GM18519 (cell line): ENCODE measurements at regions not wholly inside any gene's neighbourhood (a gene's known extent, or its start where the extent isn't known, plus 50 kb on each side); places are given as distances from the start of the nearest gene placed in this dataset.
A peak's percentile ranks its signal among the peaks of the same experiment; 100 is the strongest.

Source experiments
- ATAC-seq: cut with Tn5 transposase; IDR thresholded peaks from one replicate; pipeline ENCODE4 v1.9.1; 2021; ENCODE audit warnings: mild to moderate bottlenecking, moderate library complexity; ENCODE audit not compliant: unreplicated experiment, low FRiP score

DNA sequence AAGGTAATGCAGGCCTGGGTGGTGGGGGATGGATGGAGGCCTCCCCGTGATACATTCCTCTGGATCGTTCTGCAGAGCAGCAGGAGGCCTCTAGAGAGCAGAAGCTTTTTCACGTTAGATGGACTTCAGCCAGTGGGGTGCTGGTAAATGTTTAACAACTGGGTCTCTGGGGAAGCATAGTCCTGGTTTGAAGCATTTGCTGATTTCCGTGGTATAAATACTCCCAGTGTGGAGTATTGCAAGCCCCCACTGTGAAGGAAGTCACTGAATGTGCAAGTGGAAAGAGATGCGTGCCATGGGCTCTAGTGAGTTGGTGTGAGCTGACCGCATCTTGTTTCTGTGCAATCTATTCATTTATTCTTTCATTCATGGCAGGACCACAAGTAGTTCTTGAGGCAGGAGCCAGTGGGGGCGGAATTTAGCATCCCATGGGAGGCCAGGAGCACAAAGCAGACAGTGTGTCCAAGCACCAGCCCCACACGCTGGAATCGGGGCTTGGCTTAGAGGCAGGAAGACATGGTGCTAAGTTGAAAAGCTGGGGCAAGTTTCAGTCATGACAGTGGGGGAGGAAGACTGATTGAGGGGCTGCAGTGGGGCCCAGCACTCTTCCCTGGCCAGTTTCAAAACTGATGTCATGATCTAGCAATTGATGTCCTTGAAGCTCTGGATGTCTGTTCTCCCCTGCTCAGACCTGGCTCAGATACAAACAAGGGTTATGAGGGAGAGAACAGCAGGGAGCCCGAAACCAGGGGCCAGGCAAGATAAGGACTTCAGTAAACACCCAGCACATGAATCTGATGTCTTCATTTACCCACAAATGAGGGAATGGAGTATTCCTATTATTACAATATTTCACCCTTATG lies 280.9 kb upstream of the LYZL1 start:
- no peak for ATAC-seq

DNA sequence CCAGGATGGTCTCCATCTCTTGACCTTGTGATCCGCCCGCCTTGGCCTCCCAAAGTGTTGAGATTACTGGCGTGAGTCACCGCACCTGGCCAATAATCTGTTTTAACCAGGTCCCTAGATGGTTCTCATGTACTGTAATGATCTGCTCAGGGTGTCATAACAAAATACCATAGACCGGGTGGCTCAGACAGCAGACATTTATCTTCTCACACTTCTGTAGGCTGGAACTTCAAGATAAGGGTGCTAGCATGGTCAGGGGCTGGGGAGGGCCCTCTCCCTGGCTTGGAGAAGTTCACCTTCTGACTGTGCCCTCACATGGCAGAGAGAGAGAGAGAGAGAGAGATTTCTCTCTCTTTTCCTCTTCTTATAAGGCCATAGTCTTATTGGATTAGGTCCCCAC lies 279.4 kb upstream of the LYZL1 start:
- ATAC-seq: no peak

DNA sequence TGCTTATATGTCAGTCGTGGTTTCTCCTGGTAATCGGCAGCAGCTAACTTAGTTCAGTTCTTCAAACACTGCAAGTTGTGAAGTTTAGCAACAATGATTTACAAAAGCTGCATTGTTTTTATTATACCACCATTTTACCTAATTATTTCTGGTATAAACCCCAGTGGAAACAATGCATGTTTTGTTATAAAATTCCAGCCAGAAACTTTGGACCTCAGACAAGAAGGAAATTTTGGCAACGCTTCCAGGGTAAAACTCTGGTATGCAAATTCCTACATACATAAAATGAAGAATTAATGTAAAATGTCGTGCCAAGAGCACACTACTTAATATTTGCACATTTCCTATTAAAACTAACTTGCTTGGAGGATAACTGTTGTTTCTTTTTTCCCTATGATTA lies 277.4 kb upstream of the LYZL1 start:
- no peak for ATAC-seq

DNA sequence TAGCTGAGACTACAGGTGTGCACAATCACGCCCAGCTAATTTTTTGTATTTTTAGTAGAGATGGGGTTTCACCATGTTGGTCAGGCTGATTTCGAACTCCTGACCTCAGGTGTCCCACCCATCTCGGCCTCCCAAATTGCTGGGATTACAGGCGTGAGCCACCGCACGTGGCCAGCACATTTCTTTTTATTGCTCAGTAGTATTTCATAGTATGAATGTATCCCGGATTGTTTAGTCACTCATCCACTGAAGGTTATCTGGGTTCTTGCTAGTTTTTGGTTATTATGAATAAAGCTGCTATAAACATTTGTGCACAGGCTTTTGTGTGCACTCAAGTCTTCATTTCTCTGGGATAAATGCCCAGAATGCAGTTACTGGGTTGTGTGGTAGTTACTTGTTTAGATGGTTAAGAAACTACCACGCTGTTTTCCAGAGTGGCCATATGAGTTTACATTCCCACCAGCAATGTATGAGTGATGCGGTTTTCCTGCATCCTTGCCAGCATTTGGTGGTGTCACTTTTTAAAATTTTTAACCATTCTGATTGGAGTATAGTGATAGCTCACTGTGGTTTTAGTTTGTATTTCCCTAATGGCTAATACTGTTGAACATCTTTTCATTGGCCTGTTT lies 275.8 kb upstream of the LYZL1 start:
- ATAC-seq: no peak

DNA sequence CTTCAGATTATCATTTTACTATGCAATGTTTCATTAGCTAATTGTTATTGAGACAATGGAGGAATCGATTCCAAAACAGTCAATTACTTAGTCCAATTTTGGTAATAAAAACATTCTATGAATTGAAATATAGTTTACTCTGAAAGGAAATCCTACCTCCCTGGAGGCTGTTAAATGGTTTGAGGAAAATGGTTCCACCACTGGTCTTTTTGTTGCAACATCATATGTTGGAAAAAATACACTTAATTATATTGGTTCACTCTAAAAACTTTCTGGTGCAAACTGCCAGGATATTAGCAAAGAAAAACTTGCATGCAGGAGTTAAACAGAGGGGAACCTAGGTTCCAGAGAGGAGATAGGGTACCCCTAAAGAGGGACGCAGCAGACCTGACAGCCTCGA lies 267.3 kb upstream of the LYZL1 start:
- ATAC-seq: no peak

DNA sequence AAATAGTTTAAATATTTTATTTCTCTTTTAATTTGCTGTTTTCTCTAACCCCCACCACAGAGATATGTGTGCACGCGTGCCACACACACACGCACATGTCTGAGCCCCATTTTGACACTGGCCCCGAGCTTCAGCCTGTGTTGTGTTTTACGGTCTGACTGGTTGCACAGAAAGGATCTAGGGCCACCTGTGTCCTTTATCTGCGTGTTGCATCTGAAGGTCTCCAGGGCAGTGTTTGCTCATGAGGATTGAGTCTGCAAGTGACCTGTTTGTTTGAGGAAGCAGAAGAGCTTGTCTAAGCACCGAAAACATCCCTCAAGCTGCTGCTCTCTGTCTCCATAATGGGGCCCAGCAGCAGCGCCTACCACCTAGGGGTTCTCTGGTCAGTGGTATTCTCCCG lies 266.4 kb upstream of the LYZL1 start:
- ATAC-seq: no peak

DNA sequence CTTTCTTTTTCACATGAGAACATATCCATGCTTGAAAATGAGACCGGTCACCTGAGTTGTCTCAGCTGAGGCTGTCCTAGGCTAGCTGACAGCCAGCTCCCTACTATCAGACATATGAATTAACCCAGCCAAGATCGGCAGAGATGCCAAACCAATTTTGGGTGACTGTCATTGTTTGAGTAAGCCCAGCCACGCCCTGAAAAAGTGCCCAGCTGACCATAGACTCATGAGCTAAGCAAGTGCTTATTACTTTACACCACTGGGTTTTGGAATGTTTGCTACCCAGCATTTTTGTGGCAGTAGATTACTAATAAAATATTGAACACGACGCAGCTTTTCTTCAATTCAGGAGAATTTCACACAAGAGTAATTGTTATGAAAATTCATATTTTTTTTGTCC lies 265.2 kb upstream of the LYZL1 start:
- no peak for ATAC-seq

DNA sequence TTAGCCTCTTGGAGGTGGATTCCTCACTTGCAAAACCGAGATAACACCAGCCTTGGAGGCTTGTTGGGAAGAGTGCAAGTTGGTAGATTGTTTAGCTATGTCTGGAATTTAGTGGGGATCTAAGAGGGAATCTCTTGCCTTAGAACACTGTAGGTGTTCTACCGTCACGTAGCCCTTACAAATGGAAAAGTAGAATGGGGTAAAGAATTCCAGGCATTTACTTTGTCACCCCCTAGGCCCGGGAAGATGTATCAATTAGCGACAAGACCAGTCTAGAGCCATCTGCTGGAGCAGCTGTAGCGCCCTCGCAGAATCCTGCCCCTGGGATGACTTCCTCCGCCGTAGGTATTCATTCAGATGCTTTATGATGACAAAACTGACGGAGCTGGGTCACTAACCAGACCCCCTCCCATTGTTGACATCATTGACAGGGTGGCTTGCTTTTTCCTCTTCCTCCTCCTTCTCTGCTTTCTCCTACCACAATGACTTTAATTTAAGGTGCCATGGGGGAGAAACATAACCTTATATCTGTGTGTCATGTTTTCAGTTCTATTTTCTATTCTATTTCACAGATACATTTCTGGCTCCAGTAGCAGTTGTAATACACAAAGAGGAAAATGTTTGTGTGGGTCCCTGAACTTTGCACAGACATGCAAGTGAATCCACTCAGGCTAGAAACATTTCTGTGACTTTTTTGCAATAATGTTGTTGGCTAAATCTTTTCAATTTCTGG lies 262.6 kb upstream of the LYZL1 start:
- no peak for ATAC-seq

DNA sequence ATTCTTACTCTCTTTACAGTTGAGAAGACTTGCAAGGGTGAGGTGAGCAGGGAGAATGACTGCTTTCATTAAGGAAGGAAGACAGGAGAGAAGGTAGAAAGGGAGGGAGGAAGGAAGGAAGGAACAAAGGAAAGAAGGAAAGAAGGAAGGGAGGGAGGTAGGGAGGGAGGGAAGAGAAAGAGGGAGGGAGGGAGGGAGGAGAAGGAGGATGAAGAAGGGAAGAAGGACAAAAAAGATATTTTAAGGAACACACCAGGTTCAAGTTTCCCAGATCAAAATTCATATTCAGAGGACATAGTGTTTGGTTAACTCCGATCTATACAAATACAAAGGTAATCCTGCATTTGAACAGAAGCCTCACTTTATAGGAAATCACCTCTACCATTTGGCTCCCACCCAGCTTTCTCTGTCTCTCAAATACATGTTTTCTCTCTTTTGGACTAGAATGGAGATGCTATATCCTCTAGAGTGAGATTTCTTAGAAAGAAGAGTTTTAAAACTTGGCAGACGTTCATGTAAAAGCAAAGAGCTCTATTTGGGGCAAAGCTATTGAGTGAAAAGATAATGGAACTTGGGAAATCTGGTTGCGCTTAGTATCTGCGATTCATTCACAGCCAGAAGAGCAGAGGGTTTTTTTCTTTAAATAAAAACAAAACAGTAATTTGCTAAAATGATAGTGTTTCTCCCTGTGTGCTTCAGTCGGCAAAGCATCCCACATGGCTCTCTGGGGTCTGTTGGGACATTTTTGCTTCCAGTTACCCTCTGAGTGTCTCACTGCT lies 261.9 kb upstream of the LYZL1 start:
- ATAC-seq: no peak

DNA sequence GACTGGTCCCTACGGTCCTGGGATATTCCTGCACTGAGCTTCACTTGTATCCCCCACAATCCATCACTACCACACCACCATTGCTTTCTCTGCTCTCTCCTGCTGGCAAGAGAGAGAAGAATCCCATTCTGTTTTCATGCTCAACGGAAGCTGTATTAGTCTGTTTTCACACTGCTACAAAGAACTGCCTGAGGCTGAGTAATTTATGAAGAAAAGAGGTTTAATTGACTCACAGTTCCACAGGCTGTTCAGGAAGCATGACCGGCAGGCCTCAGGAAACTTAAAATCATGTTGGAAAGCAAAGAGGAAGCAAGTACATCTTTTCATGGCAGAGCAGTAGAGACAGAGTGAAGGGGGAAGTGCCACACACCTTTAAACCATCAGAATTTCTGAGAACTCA lies 260.4 kb upstream of the LYZL1 start:
- no peak for ATAC-seq

DNA sequence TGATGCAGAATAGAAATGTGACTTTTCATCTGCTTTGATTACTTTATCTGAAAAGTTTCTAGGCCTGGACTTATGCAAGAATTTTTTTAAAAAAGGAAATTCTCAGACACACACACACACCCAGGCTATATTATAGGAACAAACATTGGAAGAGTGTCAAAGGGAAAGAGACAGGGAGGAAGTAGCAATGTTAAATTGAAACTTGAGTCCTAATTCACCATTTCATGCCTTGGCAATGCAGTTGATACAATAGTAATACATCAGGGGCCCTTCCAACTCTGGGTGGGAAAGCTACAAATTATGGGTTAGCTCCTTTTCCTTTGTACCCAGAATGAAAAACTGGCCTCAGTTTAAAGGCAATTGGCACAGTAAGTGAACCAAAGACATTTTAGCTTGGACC lies 258.0 kb upstream of the LYZL1 start:
- no peak for ATAC-seq

DNA sequence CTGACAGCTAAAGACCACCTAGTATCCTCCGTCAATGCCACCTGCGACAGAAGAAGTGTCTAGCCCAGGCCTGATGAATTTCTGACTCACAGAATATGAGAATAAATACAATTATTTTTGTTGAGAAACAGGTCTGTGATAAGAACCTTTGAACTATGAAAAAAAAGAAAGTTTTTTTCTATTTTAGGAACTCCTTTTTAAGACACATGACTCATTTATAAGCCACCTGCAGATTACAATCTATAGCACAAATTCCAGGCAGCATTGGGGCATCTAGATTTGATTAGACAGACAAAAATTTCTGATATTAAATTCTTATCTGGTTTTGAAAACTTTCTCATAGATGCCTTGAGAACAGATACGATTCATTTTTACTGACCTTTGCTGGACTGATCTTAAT lies 256.7 kb upstream of the LYZL1 start:
- ATAC-seq: no peak

DNA sequence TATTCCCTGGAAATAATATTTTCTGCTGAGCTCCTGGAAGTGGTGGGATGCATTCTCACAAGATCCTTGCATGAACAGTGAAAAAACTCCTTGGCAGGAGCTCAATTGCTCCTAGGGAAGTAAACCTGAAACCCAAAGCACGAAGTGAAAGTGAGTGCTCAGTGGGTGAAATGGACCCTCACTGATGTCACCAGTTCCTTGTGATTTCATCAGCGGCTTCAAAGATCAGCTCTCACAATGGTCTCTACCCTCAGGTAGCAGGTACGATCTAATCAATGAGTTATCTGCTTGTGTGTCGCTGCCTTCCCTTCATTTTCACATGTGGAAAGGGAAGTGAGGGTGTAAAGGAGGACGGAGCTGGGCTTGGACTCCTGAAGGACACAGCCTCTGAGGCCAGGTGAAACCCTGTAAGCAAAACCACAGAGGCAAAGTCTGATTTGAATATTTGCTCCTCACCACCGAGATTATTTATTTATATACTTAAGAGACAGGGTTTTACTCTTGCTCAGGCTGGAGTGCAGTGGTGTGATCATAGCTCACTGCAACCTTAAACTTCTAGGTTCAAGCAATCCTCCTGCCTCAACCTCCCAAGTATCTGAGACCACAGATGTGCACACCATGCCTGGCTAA lies 255.4 kb upstream of the LYZL1 start:
- peak; percentile 74 for ATAC-seq

DNA sequence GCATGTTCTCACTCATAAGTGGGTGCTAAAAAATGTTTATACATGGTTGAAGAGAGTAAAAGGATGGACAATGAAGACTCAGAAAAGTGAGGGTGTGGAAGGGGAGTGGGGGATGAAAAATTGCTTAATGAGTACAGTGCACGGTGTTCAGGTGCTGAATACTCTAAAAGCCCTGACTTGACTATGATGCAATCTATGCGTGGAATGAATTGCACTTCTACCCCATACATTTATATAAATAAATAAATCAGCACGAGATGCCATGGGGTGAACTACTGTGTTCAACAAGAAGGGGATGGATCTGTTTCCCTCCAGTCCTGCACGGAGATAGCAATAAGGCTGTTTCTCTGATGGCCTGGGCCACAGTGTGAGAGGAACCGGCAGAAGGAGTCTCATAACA lies 254.3 kb upstream of the LYZL1 start:
- ATAC-seq: no peak

DNA sequence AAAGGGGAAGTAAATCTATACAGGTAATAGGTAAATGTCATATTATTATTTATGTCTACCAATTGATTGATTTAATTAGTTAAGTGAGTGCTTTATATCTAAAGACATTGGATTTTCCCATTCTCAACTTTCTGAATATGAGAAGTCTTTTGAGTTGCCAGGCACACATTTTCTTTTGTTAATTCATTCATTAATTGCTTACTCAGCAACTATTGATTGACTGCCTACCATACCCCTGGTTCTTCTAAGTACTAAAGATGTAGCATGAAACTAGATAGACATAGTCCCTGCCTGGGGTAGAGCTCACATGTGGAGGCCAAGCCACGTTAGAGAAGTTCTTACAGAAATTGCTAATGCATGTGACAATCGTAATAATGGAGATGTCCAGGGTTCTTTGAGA lies 253.1 kb upstream of the LYZL1 start:
- ATAC-seq: no peak

DNA sequence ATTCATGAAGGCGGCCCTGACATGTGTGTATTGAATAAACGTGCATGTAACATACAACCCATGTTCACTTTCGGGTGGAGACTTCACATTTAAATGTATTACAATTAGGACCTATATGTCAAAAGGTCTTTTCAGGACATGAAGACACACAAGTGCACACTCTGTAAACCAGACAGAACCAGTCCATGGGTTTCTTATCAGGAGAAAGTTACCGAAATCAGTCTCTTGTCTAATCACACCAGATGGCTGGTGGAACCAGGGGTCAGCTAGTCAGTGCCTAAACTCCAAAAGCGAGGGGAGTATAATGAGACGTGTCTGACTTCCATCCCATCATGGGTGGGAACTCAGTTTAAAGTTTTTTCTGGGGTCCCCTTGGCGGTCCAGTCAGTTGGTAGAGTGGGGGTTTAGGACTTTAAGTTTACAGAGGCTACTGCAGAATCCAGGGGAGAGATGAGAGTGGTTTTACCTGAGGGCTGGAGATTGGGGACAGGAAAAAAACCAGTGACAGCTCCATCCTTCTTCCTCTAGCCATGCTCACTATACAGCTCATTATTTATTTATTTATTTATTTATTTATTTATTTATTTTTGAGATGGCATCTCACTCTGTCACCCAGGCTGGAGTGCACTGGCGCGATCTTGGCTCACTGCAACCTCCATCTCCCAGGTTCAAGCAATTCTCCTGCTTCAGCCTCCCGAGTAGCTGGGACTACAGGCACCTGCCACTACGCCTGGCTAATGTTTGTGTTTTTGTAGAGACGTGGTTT lies 251.3 kb upstream of the LYZL1 start:
- ATAC-seq: no peak

DNA sequence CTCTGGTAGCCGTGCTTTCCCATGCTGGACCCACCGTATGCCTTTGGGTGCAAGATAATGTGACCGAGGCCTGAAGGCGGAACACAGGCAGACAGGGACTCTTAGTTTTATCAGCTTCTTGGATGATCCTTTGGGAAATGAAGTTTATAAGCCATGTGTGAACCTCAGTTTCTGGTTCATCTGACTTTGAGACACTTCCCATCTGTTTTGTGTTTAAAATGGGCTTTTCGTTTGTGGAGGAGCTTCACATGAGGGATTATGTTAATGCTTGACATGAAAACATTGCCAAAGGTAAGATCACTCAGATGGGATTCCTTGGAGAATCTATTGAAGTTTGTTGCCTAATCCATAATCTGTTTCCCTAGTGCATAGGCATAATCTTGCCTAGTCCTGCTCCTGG lies 249.8 kb upstream of the LYZL1 start:
- no peak for ATAC-seq

DNA sequence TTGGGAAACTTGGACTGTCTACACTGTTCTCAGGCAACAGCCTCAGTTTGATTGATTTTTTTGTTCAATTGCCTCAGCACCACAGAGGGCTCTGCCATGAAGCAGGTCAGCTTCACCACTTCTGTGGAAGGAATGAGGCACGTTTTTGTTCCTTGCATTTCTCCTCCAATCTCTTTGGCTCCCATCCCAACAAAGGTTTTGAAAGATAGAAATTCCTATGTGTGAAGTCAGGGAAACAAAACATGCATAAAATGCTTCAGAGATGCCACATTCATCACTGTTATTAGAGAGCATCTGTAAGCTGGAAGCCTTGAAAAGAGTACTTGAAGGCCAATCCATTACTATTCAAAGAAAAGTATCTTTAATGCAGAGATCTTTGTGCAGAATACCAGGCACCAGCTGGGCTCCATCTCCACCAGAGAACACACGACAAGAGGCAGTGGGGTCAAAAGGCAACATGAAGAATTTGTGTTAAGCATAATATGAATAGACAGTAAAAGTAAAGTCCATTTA lies 249.1 kb upstream of the LYZL1 start:
- no peak for ATAC-seq

DNA sequence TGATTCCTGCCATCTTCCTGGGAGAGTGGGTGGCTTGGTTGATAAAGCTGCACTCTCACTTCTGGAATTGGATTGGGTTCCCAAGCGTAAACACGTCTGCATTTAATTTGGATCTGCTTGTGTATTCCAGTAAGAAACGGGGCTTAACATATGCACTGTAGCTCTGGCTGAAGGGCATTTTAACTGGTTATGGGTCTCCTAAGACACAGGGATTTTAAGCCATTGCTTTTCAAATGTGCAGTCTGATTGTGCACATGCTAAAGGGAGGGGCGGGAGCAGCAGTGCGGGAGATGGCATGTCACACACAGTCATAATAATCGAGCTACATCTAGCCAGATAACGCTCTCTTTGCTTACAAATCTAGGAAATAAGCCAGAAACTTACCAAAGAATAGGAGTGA lies 247.3 kb upstream of the LYZL1 start:
- no peak for ATAC-seq
